Peyer's patch (tissue), 4 donors: ENCODE measurements at regions not wholly inside any gene's neighbourhood (a gene's known extent, or its start where the extent isn't known, plus 50 kb on each side); places are given as distances from the start of the nearest gene placed in this dataset.
A peak's percentile ranks its signal among the peaks of the same experiment; 100 is the strongest.

Experiments used
- DNase-seq, 3 donors: peaks; one replicate each; pipeline ENCODE4 v3.0.0-alpha.2; 2017 to 2019
- H3K27ac ChIP-seq, 4 donors: fragments of 200-600 bp; sonication (generic); one replicate each; pipeline ENCODE4 v1.5.1; 2016 to 2019
- H3K27me3 ChIP-seq, 2 donors: fragments of 200-600 bp; sonication (generic); one replicate each; pipeline ENCODE4 v1.5.1; 2019
- H3K36me3 ChIP-seq, 3 donors: fragments of 200-600 bp; sonication (generic); one replicate each; pipeline ENCODE4 v1.5.1; 2016 to 2019
- H3K4me1 ChIP-seq, 4 donors: fragments of 200-600 bp; sonication (generic); one replicate each; pipeline ENCODE4 v1.5.1; 2016 to 2019
- H3K4me3 ChIP-seq, 4 donors: fragments of 200-600 bp; sonication (generic); 1 replicate in 3 of 4; 2 replicates in 1 of 4; pipeline ENCODE4 v1.5.1; 2016 to 2019; ENCODE audit warnings: mild to moderate bottlenecking in 1 of 4
- H3K9me3 ChIP-seq, 4 donors: fragments of 200-600 bp; sonication (generic); one replicate each; pipeline ENCODE4 v1.5.1; 2016 to 2019; ENCODE audit warnings: mild to moderate bottlenecking in 1 of 4
- POLR2A ChIP-seq, 2 donors: fragments of 450-650 bp; IDR thresholded peaks; one replicate each; pipeline ENCODE4 v1.5.1; 2017; ENCODE audit warnings: antibody characterized with exemption in 2 of 2, mild to moderate bottlenecking in 2 of 2, moderate library complexity in 2 of 2
- TF ChIP-seq, protein P1 (sequence below), 6 experiments: fragments of 450-650 bp in 4 of 6; fragments of 200-600 bp in 2 of 6; sonication (generic) in 1 of 6; IDR thresholded peaks; one replicate each; pipeline ENCODE4 v1.5.1; 2017 to 2019; ENCODE audit warnings: antibody characterized with exemption in 6 of 6, mild to moderate bottlenecking in 3 of 6, moderate library complexity in 1 of 6

DNA sequence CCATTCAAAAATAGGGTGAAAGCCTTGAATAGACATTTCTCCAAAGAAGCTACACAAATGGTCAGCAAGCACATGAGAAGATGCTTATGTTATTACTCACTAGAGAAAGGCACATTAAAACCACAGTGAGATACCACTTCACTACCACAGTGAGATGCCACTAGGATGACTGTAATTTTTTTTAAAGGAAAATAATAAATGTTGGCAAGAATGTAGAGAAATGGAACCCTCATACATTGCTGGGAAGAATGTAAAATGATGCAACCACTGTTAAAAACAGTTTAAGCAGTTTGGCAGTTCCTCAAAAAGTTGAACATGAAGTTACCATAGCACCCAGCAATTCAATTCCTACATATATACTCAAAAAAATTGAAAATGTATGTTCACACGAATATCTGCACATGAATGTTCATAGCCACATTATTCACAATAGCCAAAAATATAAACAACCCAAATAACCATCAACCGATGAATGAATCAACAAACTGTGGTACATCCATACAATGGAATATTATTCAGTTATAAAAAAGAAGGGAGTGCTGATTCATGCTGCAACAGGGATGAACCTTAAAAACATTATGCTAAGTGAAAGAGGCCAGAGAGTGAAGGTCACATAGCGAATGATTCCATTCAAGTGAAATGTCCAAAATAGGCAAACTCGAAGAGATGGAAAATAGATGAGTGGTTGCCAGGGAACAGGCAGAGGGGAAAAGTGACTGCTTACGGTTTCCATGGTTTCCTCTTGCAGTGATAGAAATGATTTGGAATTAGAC is 156.2 kb upstream of the NDUFV2 start:
- no peaks in the 10 kb centered on the region for H3K36me3 ChIP-seq
- no peak for TF ChIP-seq POLR2A (IDR thresholded peaks at IDR 0.05)
- TF ChIP-seq, protein P1, sequence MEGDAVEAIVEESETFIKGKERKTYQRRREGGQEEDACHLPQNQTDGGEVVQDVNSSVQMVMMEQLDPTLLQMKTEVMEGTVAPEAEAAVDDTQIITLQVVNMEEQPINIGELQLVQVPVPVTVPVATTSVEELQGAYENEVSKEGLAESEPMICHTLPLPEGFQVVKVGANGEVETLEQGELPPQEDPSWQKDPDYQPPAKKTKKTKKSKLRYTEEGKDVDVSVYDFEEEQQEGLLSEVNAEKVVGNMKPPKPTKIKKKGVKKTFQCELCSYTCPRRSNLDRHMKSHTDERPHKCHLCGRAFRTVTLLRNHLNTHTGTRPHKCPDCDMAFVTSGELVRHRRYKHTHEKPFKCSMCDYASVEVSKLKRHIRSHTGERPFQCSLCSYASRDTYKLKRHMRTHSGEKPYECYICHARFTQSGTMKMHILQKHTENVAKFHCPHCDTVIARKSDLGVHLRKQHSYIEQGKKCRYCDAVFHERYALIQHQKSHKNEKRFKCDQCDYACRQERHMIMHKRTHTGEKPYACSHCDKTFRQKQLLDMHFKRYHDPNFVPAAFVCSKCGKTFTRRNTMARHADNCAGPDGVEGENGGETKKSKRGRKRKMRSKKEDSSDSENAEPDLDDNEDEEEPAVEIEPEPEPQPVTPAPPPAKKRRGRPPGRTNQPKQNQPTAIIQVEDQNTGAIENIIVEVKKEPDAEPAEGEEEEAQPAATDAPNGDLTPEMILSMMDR (IDR thresholded peaks at IDR 0.05): no peak
- no peak overlapping the region for H3K4me3 ChIP-seq
- no peak for DNase-seq
- H3K4me1 ChIP-seq: no peaks in the 10 kb centered on the region
- no peaks in the 10 kb centered on the region for H3K9me3 ChIP-seq
- no peak overlapping the region for H3K27ac ChIP-seq
- no peaks in the 10 kb centered on the region for H3K27me3 ChIP-seq

DNA sequence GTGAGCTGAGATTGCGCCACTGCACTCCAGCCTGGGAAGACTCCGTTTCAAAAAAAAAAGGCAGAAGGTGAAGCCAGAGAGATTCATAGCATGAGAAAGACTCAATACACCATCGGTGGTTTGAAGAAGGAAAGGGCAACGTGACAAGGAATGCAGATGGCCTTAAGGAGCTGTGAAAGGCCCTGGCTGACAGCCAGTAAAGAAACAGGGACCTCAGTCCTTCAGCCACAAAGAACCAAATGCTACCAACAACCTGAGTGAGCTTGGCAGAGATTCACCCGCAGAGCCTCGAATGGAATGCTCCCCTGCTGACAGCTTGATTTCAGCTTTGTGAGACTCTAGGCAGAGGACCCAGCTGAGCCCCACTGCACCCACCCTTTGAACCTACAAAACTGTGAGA is 154.9 kb upstream of the NDUFV2 start:
- Histone ChIP-seq H3K27me3 (no peaks in the 10 kb centered on the region), H3K4me3 (no peak overlapping the region), H3K9me3 (no peaks in the 10 kb centered on the region), H3K4me1 (no peaks in the 10 kb centered on the region), H3K36me3 (no peaks in the 10 kb centered on the region), H3K27ac (peak overlapping the region in 1 of 4 donors; percentile 73)
- DNase-seq: no peak
- TF ChIP-seq POLR2A (IDR thresholded peaks at IDR 0.05): no peak
- TF ChIP-seq, protein P1 (IDR thresholded peaks at IDR 0.05): no peak

DNA sequence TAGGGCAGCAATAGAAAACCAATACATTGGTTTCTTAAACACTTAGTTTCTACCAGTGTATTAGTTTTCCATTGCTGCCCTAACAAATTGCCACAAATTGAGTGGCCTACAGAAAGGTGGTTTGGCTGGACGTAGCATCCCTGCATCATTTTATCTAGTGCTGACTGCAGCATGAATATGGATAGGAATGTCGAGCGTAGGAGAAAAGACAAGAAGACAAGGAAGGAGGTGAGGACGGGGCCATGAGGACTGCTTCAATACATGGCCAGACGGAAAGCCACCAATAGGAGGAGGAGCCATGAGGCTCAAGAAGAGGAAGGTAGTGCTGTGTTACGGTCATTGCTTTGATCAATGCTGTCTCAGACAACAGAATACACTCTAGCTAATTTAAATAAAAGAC is 154.5 kb upstream of the NDUFV2 start:
- Histone ChIP-seq H3K36me3 (no peaks in the 10 kb centered on the region), H3K27ac (peak overlapping the region in 1 of 4 donors; percentile 73), H3K9me3 (no peaks in the 10 kb centered on the region), H3K4me1 (no peaks in the 10 kb centered on the region), H3K4me3 (no peak overlapping the region), H3K27me3 (no peaks in the 10 kb centered on the region)
- TF ChIP-seq, protein P1 (IDR thresholded peaks at IDR 0.05): no peak
- TF ChIP-seq POLR2A (IDR thresholded peaks at IDR 0.05): no peak
- DNase-seq: no peak

DNA sequence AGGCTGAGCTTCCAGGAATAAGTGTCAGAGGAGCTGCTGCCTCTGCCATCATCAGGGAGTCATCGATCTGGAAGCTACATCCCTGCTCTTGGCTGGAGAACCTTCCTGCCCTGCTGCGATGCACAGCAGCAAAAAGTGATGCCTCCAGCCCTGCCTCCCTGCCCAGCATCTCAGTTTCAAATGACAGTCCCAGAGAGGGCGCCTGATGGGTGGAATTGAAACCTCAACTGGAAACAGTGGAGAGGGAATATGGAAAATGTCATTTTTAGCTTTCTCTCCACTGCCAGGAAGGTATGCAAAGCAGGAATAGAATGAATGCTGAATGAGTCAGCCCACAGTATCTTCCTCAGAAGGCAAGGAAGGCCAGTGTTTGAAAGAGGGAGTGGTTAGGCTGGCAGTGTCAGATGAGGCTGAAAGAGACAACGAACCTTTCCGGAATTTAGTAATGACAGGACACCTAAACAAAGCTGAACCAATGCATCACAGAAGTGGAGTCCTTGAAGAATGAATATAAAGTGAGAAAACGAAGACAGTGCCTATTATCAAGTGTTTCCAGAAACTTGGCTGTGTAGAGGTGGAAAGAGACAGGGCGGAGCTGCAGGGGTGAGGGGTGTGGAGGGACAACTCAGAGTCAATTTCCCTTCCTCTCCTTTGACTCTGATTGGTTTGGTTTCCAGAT is 153.9 kb upstream of the NDUFV2 start:
- no peak for TF ChIP-seq POLR2A (IDR thresholded peaks at IDR 0.05)
- TF ChIP-seq, protein P1 (IDR thresholded peaks at IDR 0.05): no peak
- no peak for DNase-seq
- H3K27ac ChIP-seq: peak overlapping the region in 1 of 4 donors; percentile 73

DNA sequence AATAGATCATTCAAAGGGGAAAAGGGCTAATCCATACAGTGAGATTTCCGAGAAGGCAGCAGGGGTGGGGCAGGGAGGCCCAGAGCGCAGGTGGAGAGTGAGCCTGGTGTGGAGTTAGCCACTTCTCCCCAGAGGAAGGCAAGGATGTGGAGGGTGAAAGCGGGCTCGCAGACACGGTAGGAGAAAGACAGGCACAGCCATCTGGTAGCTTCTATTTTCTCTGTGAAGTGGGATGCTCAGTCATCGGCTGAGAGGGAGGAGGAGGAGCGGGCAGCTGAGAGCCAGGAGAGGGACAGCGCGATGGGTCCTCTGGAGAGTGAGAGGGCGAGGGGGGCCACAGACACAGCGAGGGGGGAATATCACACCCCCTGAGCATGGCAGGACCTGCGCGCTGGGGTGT is 153.3 kb upstream of the NDUFV2 start:
- TF ChIP-seq POLR2A (IDR thresholded peaks at IDR 0.05): no peak
- TF ChIP-seq, protein P1 (IDR thresholded peaks at IDR 0.05): no peak
- Histone ChIP-seq H3K36me3 (no peaks in the 10 kb centered on the region), H3K27me3 (no peaks in the 10 kb centered on the region), H3K27ac (peak overlapping the region in 1 of 4 donors; percentile 73), H3K4me1 (no peaks in the 10 kb centered on the region), H3K9me3 (no peaks in the 10 kb centered on the region), H3K4me3 (no peak overlapping the region)
- no peak for DNase-seq

More for the DNA sequence above, 153.9 kb upstream of the NDUFV2 start:
- no peaks in the 10 kb centered on the region for H3K9me3 ChIP-seq
- no peak overlapping the region for H3K4me3 ChIP-seq
- no peaks in the 10 kb centered on the region for H3K36me3 ChIP-seq
- no peaks in the 10 kb centered on the region for H3K4me1 ChIP-seq
- no peaks in the 10 kb centered on the region for H3K27me3 ChIP-seq
